BE2C (cell line): ENCODE measurements at regions not wholly inside any gene's neighbourhood (a gene's known extent, or its start where the extent isn't known, plus 50 kb on each side); places are given as distances from the start of the nearest gene placed in this dataset.

Source experiments
- DNase-seq: peaks from one replicate; pipeline ENCODE4 v3.0.0-alpha.2; 2020
- H3K27me3 ChIP-seq: fragments of 250-450 bp; sonication (Bioruptor Pico); 2 replicates; pipeline ENCODE4 v1.5.1; 2020; ENCODE audit warnings: mild to moderate bottlenecking
- H3K36me3 ChIP-seq: fragments of 250-450 bp; sonication (Bioruptor Pico); 2 replicates; pipeline ENCODE4 v1.5.1; 2020; ENCODE audit warnings: mild to moderate bottlenecking
- H3K4me1 ChIP-seq: fragments of 250-450 bp; sonication (Bioruptor Pico); 2 replicates; pipeline ENCODE4 v1.5.1; 2020
- H3K4me3 ChIP-seq: 2 replicates; pipeline ENCODE4 v1.5.1; 2011; ENCODE audit warnings: low read depth, low read length
- H3K9me3 ChIP-seq: fragments of 250-450 bp; sonication (Bioruptor Pico); 2 replicates; pipeline ENCODE4 v1.5.1; 2020
- TF ChIP-seq, protein P1 (sequence below): IDR thresholded peaks from 2 replicates; pipeline ENCODE4 v1.5.1; 2012; ENCODE audit warnings: mild to moderate bottlenecking, low read depth, low read length

DNA sequence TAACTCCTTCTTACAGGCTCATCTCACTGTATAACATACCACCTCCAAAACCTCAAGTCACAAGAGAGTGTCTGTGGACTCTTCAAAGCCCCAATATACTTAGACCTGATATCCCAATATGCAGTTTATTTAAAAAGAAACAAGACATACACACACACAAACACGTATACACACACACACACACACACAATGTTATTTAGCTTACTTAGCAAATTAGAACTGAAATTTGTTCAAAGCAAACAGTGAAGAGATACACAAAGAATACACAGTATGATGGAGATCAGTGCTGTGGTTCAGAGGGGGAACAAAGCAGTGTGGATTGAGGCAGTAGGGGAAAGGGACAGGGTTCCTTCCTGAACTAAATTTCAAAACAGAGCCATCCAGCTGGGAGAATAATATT lies 807.2 kb downstream of the IPMK start:
- H3K36me3 ChIP-seq: no peaks in the 10 kb centered on the region
- TF ChIP-seq, protein P1, sequence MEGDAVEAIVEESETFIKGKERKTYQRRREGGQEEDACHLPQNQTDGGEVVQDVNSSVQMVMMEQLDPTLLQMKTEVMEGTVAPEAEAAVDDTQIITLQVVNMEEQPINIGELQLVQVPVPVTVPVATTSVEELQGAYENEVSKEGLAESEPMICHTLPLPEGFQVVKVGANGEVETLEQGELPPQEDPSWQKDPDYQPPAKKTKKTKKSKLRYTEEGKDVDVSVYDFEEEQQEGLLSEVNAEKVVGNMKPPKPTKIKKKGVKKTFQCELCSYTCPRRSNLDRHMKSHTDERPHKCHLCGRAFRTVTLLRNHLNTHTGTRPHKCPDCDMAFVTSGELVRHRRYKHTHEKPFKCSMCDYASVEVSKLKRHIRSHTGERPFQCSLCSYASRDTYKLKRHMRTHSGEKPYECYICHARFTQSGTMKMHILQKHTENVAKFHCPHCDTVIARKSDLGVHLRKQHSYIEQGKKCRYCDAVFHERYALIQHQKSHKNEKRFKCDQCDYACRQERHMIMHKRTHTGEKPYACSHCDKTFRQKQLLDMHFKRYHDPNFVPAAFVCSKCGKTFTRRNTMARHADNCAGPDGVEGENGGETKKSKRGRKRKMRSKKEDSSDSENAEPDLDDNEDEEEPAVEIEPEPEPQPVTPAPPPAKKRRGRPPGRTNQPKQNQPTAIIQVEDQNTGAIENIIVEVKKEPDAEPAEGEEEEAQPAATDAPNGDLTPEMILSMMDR: no peak
- no peaks in the 10 kb centered on the region for H3K27me3 ChIP-seq
- H3K9me3 ChIP-seq: no peaks in the 10 kb centered on the region
- no peaks in the 10 kb centered on the region for H3K4me1 ChIP-seq
- no peak for DNase-seq
- H3K4me3 ChIP-seq: no peak overlapping the region

DNA sequence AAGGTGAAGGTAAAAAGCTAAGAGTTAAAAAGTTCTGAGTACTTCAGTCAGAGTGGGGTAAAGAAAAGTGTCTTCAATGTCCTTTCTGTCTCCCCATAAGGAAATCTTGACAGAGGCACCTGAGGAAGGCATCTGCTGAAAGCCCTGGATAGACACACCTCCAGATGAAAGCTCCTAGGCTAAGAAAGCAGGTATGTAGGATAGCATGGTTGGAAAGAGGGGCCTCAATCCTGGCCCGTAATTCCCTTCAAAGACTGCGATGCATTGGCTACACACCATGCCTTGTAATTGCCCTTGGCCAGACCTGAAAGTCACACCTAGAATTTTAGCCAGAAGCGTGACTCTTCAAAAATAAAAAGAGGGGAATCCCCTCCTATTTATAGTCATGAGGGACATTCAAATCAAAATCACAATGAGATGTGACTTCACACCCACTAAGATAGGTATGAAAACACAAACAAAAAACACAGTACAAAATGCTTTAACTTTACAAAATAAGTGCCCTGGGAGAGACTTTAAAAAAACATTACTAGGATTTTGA lies 809.7 kb downstream of the IPMK start:
- no peaks in the 10 kb centered on the region for H3K27me3 ChIP-seq
- H3K4me3 ChIP-seq: no peak overlapping the region
- TF ChIP-seq, protein P1: no peak
- no peaks in the 10 kb centered on the region for H3K4me1 ChIP-seq
- no peaks in the 10 kb centered on the region for H3K9me3 ChIP-seq
- no peak for DNase-seq
- H3K36me3 ChIP-seq: no peaks in the 10 kb centered on the region

DNA sequence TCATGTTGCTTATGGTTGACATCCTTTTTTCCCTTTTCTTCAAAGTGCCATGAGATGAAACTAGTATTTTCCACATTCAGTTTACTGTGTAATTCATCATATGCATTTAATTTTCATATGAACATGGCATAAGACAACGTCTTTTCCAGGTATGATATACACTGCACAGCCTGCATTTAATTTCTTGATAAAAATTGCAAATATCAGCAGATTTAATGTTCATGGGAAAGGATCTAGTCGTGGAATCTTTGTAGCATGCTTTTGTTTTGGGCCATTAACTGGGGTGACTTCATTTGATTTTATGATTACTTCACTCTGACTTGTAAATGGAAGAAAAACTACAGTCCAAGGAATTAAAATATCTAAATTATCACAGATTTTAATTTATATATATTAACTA lies 837.3 kb downstream of the IPMK start:
- H3K27me3 ChIP-seq: no peaks in the 10 kb centered on the region
- no peaks in the 10 kb centered on the region for H3K36me3 ChIP-seq
- no peaks in the 10 kb centered on the region for H3K9me3 ChIP-seq
- H3K4me1 ChIP-seq: no peaks in the 10 kb centered on the region
- no peak overlapping the region for H3K4me3 ChIP-seq
- no peak for DNase-seq
- TF ChIP-seq, protein P1: no peak

DNA sequence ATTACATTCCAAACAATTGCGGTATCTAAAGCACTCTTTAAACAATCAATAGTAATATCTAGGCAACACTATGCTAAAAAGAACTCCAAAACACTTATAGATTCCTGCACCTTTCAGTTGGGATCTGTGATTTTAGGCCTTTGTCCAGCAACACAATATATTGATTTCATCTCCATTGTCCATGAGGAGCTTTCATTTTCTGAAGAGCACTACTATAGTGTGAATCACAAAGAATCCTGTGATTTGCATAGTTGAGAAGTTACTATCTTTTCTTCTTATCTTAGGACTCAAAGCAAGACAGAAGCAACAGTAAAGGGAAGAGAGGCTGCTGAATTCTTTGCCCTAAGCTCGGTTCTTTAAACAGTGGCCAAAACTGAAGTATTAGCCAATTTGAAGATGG lies 846.8 kb downstream of the IPMK start:
- no peaks in the 10 kb centered on the region for H3K27me3 ChIP-seq
- DNase-seq: no peak
- TF ChIP-seq, protein P1: no peak
- no peaks in the 10 kb centered on the region for H3K36me3 ChIP-seq
- no peaks in the 10 kb centered on the region for H3K4me1 ChIP-seq
- H3K4me3 ChIP-seq: no peak overlapping the region
- no peaks in the 10 kb centered on the region for H3K9me3 ChIP-seq

DNA sequence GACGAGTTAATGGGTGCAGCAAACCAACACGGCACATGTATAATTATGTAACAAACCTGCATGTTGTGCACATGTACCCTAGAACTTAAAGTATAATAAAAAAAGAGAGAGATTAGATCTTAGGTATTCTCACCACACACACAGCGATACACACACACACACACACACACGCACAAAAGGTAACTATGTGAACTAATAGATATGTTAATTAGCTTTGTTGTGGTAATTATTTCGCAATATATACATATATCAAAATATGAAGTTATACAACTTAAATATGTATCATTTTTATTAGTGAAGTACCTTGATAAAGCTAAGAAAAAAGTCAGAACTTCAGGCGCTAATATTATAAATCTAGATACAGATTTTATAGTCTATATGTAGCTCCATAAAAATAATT lies 849.2 kb downstream of the IPMK start:
- no peak for DNase-seq
- Histone ChIP-seq H3K4me3 (no peak overlapping the region), H3K27me3 (no peaks in the 10 kb centered on the region), H3K4me1 (no peaks in the 10 kb centered on the region), H3K9me3 (no peaks in the 10 kb centered on the region), H3K36me3 (no peaks in the 10 kb centered on the region)
- TF ChIP-seq, protein P1: no peak

DNA sequence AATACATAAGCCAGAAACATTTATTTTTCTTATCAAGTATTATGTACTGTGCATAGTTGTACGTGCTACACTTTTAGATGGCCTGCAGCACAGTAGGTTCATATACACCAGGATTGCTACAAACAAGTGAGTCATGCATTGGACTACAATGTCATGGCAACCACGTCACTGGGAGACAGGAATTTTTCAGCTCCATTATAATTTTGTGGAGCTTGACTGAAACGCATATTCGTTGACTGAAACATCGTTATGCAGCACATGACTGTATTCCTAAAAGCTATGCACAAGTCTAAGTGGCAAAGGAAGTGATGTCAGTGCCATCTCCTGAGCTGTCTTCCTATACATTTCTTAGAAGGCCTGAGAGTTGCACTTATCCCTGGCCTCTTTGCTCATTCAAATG lies 871.8 kb downstream of the IPMK start:
- H3K36me3 ChIP-seq: no peaks in the 10 kb centered on the region
- H3K27me3 ChIP-seq: no peaks in the 10 kb centered on the region
- no peak overlapping the region for H3K4me3 ChIP-seq
- TF ChIP-seq, protein P1: no peak
- no peaks in the 10 kb centered on the region for H3K9me3 ChIP-seq
- no peak for DNase-seq
- no peaks in the 10 kb centered on the region for H3K4me1 ChIP-seq
